Neuronal stem cell (in vitro differentiated cells): ENCODE measurements at regions not wholly inside any gene's neighbourhood (a gene's known extent, or its start where the extent isn't known, plus 50 kb on each side); places are given as distances from the start of the nearest gene placed in this dataset.
A peak's percentile ranks its signal among the peaks of the same experiment; 100 is the strongest.

ENCODE experiments used
- DNase-seq: peaks from one replicate; pipeline ENCODE4 v3.0.0-alpha.2; 2013; ENCODE audit warnings: low spot score
- H2AFZ ChIP-seq: one replicate; pipeline ENCODE4 v1.6.1; 2013; ENCODE audit warnings: mild to moderate bottlenecking, low read length, inconsistent platforms
- H2AK5ac ChIP-seq: 2 replicates; pipeline ENCODE4 v1.6.1; 2013; ENCODE audit warnings: low read depth, mild to moderate bottlenecking, inconsistent platforms, low read length, moderate library complexity, mixed read lengths
- H2BK120ac ChIP-seq: 2 replicates; pipeline ENCODE4 v1.6.1; 2013; ENCODE audit warnings: low read depth, mild to moderate bottlenecking, inconsistent platforms, low read length, moderate library complexity, mixed read lengths
- H2BK12ac ChIP-seq: one replicate; pipeline ENCODE4 v1.6.1; 2013; ENCODE audit warnings: low read length, inconsistent platforms
- H2BK15ac ChIP-seq: 2 replicates; pipeline ENCODE4 v1.6.1; 2013; ENCODE audit warnings: mild to moderate bottlenecking, low read length, inconsistent platforms, mixed read lengths
- H2BK5ac ChIP-seq: one replicate; pipeline ENCODE4 v1.6.1; 2013; ENCODE audit warnings: inconsistent platforms, mild to moderate bottlenecking, low read length, moderate library complexity
- H3K14ac ChIP-seq: one replicate; pipeline ENCODE4 v1.6.1; 2013; ENCODE audit warnings: low read length, inconsistent platforms
- H3K18ac ChIP-seq: 2 replicates; pipeline ENCODE4 v1.6.1; 2013; ENCODE audit warnings: low read length, inconsistent platforms
- H3K23ac ChIP-seq: 2 replicates; pipeline ENCODE4 v1.6.1; 2013; ENCODE audit warnings: low read depth, mild to moderate bottlenecking, mixed read lengths, low read length, inconsistent platforms; ENCODE audit not compliant: poor library complexity
- H3K27ac ChIP-seq: replicated peaks from 3 replicates; pipeline ENCODE4 v1.5.1; 2013; ENCODE audit warnings: low read length, inconsistent platforms
- H3K27me3 ChIP-seq, 3 experiments: 2 replicates each; pipeline ENCODE4 v1.6.1; 2013; ENCODE audit warnings: low read length in 3 of 3, mild to moderate bottlenecking in 2 of 3, inconsistent platforms in 1 of 3, low read depth in 1 of 3, mixed read lengths in 1 of 3, moderate library complexity in 1 of 3; ENCODE audit not compliant: control insufficient read depth in 3 of 3, insufficient read depth in 3 of 3
- H3K36me3 ChIP-seq, 2 donors: replicated peaks in 1 of 2; 2 replicates each; pipeline ENCODE4 v1.6.1; 2013; ENCODE audit warnings: low read length in 2 of 2; ENCODE audit not compliant: control insufficient read depth in 2 of 2, insufficient read depth in 2 of 2
- H3K4ac ChIP-seq: 2 replicates; pipeline ENCODE4 v1.6.1; 2013; ENCODE audit warnings: inconsistent platforms, mild to moderate bottlenecking, low read length, moderate library complexity
- H3K4me1 ChIP-seq, 2 donors: 1 replicate in 1 of 2; 2 replicates in 1 of 2; pipeline ENCODE4 v1.6.1; 2013; ENCODE audit warnings: low read length in 2 of 2, low read depth in 1 of 2; ENCODE audit not compliant: control insufficient read depth in 2 of 2, insufficient read depth in 1 of 2
- H3K4me2 ChIP-seq: one replicate; pipeline ENCODE4 v1.6.1; 2013; ENCODE audit warnings: mild to moderate bottlenecking, low read length, inconsistent platforms; ENCODE audit not compliant: insufficient read depth, poor library complexity, severe bottlenecking
- H3K4me3 ChIP-seq, 2 donors: 2 replicates each; pipeline ENCODE4 v1.5.1; 2013; ENCODE audit warnings: low read length in 2 of 2, mild to moderate bottlenecking in 2 of 2, inconsistent platforms in 1 of 2, moderate library complexity in 1 of 2
- H3K79me1 ChIP-seq: one replicate; pipeline ENCODE4 v1.6.1; 2013; ENCODE audit warnings: low read depth, mild to moderate bottlenecking, inconsistent platforms, low read length, moderate library complexity
- H3K9ac ChIP-seq: one replicate; pipeline ENCODE4 v1.6.1; 2013; ENCODE audit warnings: mild to moderate bottlenecking, low read depth, low read length, inconsistent platforms; ENCODE audit not compliant: poor library complexity
- H3K9me3 ChIP-seq, 2 donors: replicated peaks in 1 of 2; 2 replicates each; pipeline versions ENCODE3 to v1.6.1; 2013; ENCODE audit warnings: low read length in 2 of 2, mild to moderate bottlenecking in 2 of 2, inconsistent platforms in 1 of 2, low read depth in 1 of 2, mixed read lengths in 1 of 2, moderate library complexity in 1 of 2; ENCODE audit not compliant: control insufficient read depth in 2 of 2, insufficient read depth in 1 of 2
- H4K8ac ChIP-seq: one replicate; pipeline ENCODE4 v1.6.1; 2013; ENCODE audit warnings: low read depth, mild to moderate bottlenecking, inconsistent platforms, low read length, moderate library complexity
- H4K91ac ChIP-seq: one replicate; pipeline ENCODE4 v1.6.1; 2013; ENCODE audit warnings: low read length, low read depth, mild to moderate bottlenecking, inconsistent platforms; ENCODE audit not compliant: poor library complexity
- WGBS, 2 donors: extraction: QIAGEN DNeasy Blood & Tissue Kit; methylation state at CpG; one replicate each; pipeline ENCODE4 v1.1.7; 2013; ENCODE audit warnings: missing lambda C conversion rate in 2 of 2, mixed read lengths in 1 of 2; ENCODE audit not compliant: insufficient read length in 2 of 2, insufficient replicate concordance in 1 of 2; ENCODE audit errors: extremely low coverage in 2 of 2; 5-methylcytosine and 5-hydroxymethylcytosine counted together

DNA sequence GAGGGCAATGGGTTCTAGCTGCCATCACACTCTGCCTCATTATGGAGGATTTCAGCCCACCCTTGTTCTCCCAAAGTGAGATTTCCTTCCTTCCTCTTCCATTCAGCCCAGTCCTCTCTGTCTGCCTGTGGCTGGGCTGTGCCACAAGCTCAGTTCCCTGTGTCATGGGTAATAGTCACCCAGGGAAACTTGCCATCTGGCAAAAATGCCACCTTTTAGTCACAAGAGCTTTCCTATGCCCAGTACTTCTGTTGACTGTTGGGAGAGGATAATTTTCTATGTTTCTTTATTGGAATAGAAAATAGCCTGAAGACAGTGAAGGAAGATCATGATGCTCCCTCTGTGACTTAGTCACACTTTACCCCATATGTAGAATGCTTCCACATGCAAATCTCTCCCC is 71.4 kb downstream of the TLR4 start:
- Histone ChIP-seq H2BK15ac (no peak overlapping the region), H3K18ac (no peak overlapping the region), H2AK5ac (no peak overlapping the region), H2BK12ac (no peak overlapping the region), H2BK5ac (no peak overlapping the region), H3K4me2 (no peak overlapping the region), H3K9me3 (no peaks in the 10 kb centered on the region), H2BK120ac (no peak overlapping the region), H2AFZ (no peak overlapping the region), H3K27me3 (no peaks in the 10 kb centered on the region), H3K9ac (no peak overlapping the region), H3K36me3 (no peaks in the 10 kb centered on the region), H4K91ac (no peak overlapping the region), H3K23ac (no peak overlapping the region), H3K27ac (no peak overlapping the region), H3K4me3 (no peak overlapping the region), H3K4ac (no peak overlapping the region), H3K4me1 (no peaks in the 10 kb centered on the region), H4K8ac (no peak overlapping the region), H3K14ac (no peak overlapping the region), H3K79me1 (no peaks in the 10 kb centered on the region)
- DNase-seq: no peak

- H2AFZ ChIP-seq: no peak overlapping the region
- H3K27me3 ChIP-seq: no peaks in the 10 kb centered on the region
- no peaks in the 10 kb centered on the region for H3K9me3 ChIP-seq
- no peaks in the 10 kb centered on the region for H3K4me1 ChIP-seq
- no peak overlapping the region for H3K4me3 ChIP-seq
- H3K36me3 ChIP-seq: no peaks in the 10 kb centered on the region
- no peak overlapping the region for H3K14ac ChIP-seq
- no peak overlapping the region for H3K4me2 ChIP-seq
- H2AK5ac ChIP-seq: no peak overlapping the region
- H3K23ac ChIP-seq: no peak overlapping the region
- no peak overlapping the region for H2BK15ac ChIP-seq
- H3K27ac ChIP-seq: no peak overlapping the region
- H2BK5ac ChIP-seq: no peak overlapping the region
- H3K4ac ChIP-seq: no peak overlapping the region
- no peak overlapping the region for H3K9ac ChIP-seq
- no peak overlapping the region for H3K18ac ChIP-seq
- no peaks in the 10 kb centered on the region for H3K79me1 ChIP-seq
- H4K91ac ChIP-seq: no peak overlapping the region
- no peak for DNase-seq
- no peak overlapping the region for H2BK120ac ChIP-seq
- no peak overlapping the region for H4K8ac ChIP-seq
- no peak overlapping the region for H2BK12ac ChIP-seq
Observed at GRCh38 chr9:117777823-117778222, 73.6 kb downstream of the TLR4 start.

GRCh38 chr9:117779760-117780159 is 75.6 kb downstream of the TLR4 start:
- no peak overlapping the region for H4K91ac ChIP-seq
- DNase-seq: no peak
- H4K8ac ChIP-seq: no peak overlapping the region
- H3K14ac ChIP-seq: no peak overlapping the region
- no peak overlapping the region for H3K23ac ChIP-seq
- H3K9ac ChIP-seq: no peak overlapping the region
- no peaks in the 10 kb centered on the region for H3K79me1 ChIP-seq
- H2BK120ac ChIP-seq: no peak overlapping the region
- H3K18ac ChIP-seq: no peak overlapping the region
- peak overlapping the region; percentile 34 for H2AFZ ChIP-seq
- no peaks in the 10 kb centered on the region for H3K36me3 ChIP-seq
- H2BK5ac ChIP-seq: no peak overlapping the region
- no peak overlapping the region for H3K4me2 ChIP-seq
- no peaks in the 10 kb centered on the region for H3K9me3 ChIP-seq
- no peak overlapping the region for H3K27ac ChIP-seq
- no peak overlapping the region for H2BK12ac ChIP-seq
- H2BK15ac ChIP-seq: no peak overlapping the region
- no peak overlapping the region for H2AK5ac ChIP-seq
- H3K4me1 ChIP-seq: peaks cover 0 to 2% of the 10 kb centered on the region in 2 donors
- no peak overlapping the region for H3K4me3 ChIP-seq
- no peaks in the 10 kb centered on the region for H3K27me3 ChIP-seq
- no CpG with 5 or more reads among the region's 3 CpGs for WGBS, 2 donors
- no peak overlapping the region for H3K4ac ChIP-seq

DNA sequence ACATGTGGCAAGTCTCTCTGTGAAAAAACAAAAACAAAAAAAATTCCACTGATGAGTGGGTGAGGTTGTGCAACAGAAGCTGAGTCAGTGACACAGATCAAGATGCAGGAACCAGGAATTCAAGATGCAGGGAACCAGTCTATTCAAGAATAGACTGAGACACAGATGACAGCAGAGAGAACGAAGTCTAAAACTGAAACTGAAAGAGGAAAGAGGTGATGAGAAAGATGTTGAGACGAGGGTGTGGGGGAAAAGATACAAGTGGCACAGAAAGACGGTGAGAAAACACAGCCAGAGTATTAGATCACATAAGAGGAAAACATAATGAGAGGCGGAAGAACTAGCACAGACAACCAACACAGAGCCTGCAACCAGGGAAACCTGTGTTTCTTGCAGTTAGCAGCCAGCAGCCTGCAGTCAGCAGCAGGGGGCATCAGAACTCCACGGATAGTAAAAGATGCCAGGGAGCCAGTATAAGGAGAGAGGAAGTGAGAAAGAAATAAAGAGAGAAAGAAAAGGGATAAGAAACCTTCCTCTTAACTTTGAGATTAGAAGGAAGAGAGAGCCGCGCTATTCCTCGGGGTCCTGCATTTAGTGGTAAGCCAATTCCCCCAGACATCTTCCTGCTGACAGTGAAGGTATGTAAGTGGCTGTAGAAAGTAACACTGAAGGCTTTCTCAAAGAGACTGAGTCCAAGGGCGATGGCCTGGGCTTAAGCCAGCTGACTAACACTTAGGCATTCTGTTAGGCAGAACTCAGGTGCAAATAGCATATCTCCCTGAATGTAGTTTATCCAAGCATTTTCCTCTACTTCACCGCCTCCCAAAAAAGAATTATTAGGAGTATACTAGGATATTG is 79.0 kb downstream of the TLR4 start:
- Histone ChIP-seq H3K4ac (no peak overlapping the region), H3K4me1 (peaks cover 0 to 2% of the 10 kb centered on the region in 2 donors), H3K4me2 (no peak overlapping the region), H3K79me1 (no peaks in the 10 kb centered on the region), H3K27ac (no peak overlapping the region), H2AFZ (peak overlapping the region; percentile 82), H3K23ac (no peak overlapping the region), H3K9ac (no peak overlapping the region), H3K9me3 (no peaks in the 10 kb centered on the region), H2BK120ac (no peak overlapping the region), H2BK15ac (no peak overlapping the region), H3K27me3 (no peaks in the 10 kb centered on the region), H2AK5ac (no peak overlapping the region), H4K91ac (no peak overlapping the region), H2BK5ac (no peak overlapping the region), H3K4me3 (peak overlapping the region in 1 of 2 donors; percentile 10), H3K18ac (no peak overlapping the region), H2BK12ac (no peak overlapping the region), H4K8ac (no peak overlapping the region), H3K14ac (no peak overlapping the region), H3K36me3 (no peaks in the 10 kb centered on the region)
- no CpG with 5 or more reads among the region's 10 CpGs for WGBS, 2 donors
- peak; percentile 64 for DNase-seq
